Neural cell (in vitro differentiated cells): ENCODE measurements at regions not wholly inside any gene's neighbourhood (a gene's known extent, or its start where the extent isn't known, plus 50 kb on each side); places are given as distances from the start of the nearest gene placed in this dataset.

ENCODE experiments used
- H2AFZ ChIP-seq: fragments of 200-600, 300-800 bp; sonication (generic), shearing (Covaris generic); 2 replicates; pipeline ENCODE4 v1.6.0; 2014; ENCODE audit warnings: low read depth, mild to moderate bottlenecking, antibody characterized with exemption, low read length, moderate library complexity
- H3F3A ChIP-seq: fragments of 200-600 bp; shearing (Covaris generic); 2 replicates; pipeline ENCODE4 v1.6.1; 2016; ENCODE audit warnings: mild to moderate bottlenecking, moderate library complexity, mixed read lengths, antibody characterized with exemption, low read length; ENCODE audit not compliant: insufficient read depth, poor library complexity, severe bottlenecking
- H3K27ac ChIP-seq: fragments of 200-600, 300-800 bp; sonication (generic), shearing (Covaris generic); 2 replicates; pipeline ENCODE4 v1.5.1; 2014; ENCODE audit warnings: mild to moderate bottlenecking, low read length, moderate library complexity
- H3K27me3 ChIP-seq: fragments of 300-800, 200-600 bp; sonication (generic), shearing (Covaris generic); 2 replicates; pipeline ENCODE4 v1.6.0; 2014; ENCODE audit warnings: mild to moderate bottlenecking, low read depth, low read length, moderate library complexity; ENCODE audit not compliant: insufficient read depth
- H3K36me3 ChIP-seq: fragments of 300-800, 200-600 bp; sonication (generic), shearing (Covaris generic); 2 replicates; pipeline ENCODE4 v1.5.1; 2014; ENCODE audit warnings: mild to moderate bottlenecking, antibody characterized with exemption, low read length, moderate library complexity; ENCODE audit not compliant: insufficient read depth
- H3K4me2 ChIP-seq: fragments of 300-800, 200-600 bp; sonication (generic), shearing (Covaris generic); 2 replicates; pipeline ENCODE4 v1.6.0; 2014; ENCODE audit warnings: mild to moderate bottlenecking, low read length
- H3K4me3 ChIP-seq: fragments of 300-800, 200-600 bp; sonication (generic), shearing (Covaris generic); 2 replicates; pipeline ENCODE4 v1.5.1; 2014; ENCODE audit warnings: mild to moderate bottlenecking, low read length, moderate library complexity
- H3K79me2 ChIP-seq: fragments of 200-600 bp; shearing (Covaris generic); replicated peaks from 2 replicates; pipeline ENCODE4 v1.6.0; 2014; ENCODE audit warnings: mild to moderate bottlenecking, low read length, moderate library complexity; ENCODE audit not compliant: insufficient read depth
- H3K9ac ChIP-seq: fragments of 300-800, 200-600 bp; sonication (generic), shearing (Covaris generic); 2 replicates; pipeline ENCODE4 v1.6.1; 2016; ENCODE audit warnings: mild to moderate bottlenecking, low read length, mixed read lengths
- H3K9me2 ChIP-seq: fragments of 200-600 bp; shearing (Covaris generic); 2 replicates; pipeline ENCODE4 v1.6.1; 2016; ENCODE audit warnings: mild to moderate bottlenecking, low read length, mixed read lengths; ENCODE audit not compliant: insufficient read depth
- H3K9me3 ChIP-seq: fragments of 200-600, 300-800 bp; sonication (generic), shearing (Covaris generic); 2 replicates; pipeline ENCODE4 v1.6.1; 2016; ENCODE audit warnings: mild to moderate bottlenecking, mixed run types, low read length, moderate library complexity, mixed read lengths
- H4K20me1 ChIP-seq: fragments of 200-600 bp; shearing (Covaris generic); 2 replicates; pipeline ENCODE4 v1.6.1; 2016; ENCODE audit warnings: mild to moderate bottlenecking, mixed run types; ENCODE audit not compliant: insufficient read depth
- CTCF ChIP-seq: fragments of 450-650 bp; IDR thresholded peaks from 2 replicates; pipeline ENCODE4 v1.5.1; 2014; ENCODE audit warnings: antibody characterized with exemption, mild to moderate bottlenecking, moderate library complexity; ENCODE audit not compliant: poor library complexity, severe bottlenecking
- EP300 ChIP-seq: fragments of 450-650 bp; conservative IDR thresholded peaks from 2 replicates; pipeline ENCODE4 v1.6.1; 2014; ENCODE audit warnings: antibody characterized with exemption, mild to moderate bottlenecking, moderate library complexity; ENCODE audit not compliant: poor library complexity, severe bottlenecking
- EZH2 ChIP-seq: fragments of 200-600, 300-800 bp; shearing (Covaris generic), sonication (generic); IDR thresholded peaks from 2 replicates; pipeline ENCODE4 v1.6.1; 2014; ENCODE audit warnings: antibody characterized with exemption, low read length, borderline replicate concordance, mild to moderate bottlenecking; ENCODE audit not compliant: insufficient read depth, poor library complexity, severe bottlenecking
- MXI1 ChIP-seq: fragments of 450-650 bp; conservative IDR thresholded peaks from 2 replicates; pipeline ENCODE4 v1.6.1; 2014; ENCODE audit warnings: antibody characterized with exemption, mild to moderate bottlenecking; ENCODE audit not compliant: poor library complexity, severe bottlenecking
- POLR2AphosphoS5 ChIP-seq: IDR thresholded peaks from 2 replicates; pipeline ENCODE4 v1.6.1; 2012
- RAD21 ChIP-seq: fragments of 450-650 bp; conservative IDR thresholded peaks from 2 replicates; pipeline ENCODE4 v1.6.1; 2014; ENCODE audit warnings: antibody characterized with exemption, mild to moderate bottlenecking, moderate library complexity
- REST ChIP-seq: IDR thresholded peaks from 2 replicates; pipeline ENCODE4 v1.6.1; 2012; ENCODE audit warnings: borderline replicate concordance
- SMC3 ChIP-seq: fragments of 450-650 bp; conservative IDR thresholded peaks from 2 replicates; pipeline ENCODE4 v1.6.1; 2014; ENCODE audit warnings: antibody characterized with exemption, mild to moderate bottlenecking, moderate library complexity; ENCODE audit not compliant: poor library complexity
- TAF1 ChIP-seq: IDR thresholded peaks from 2 replicates; pipeline ENCODE4 v1.6.1; 2012; ENCODE audit warnings: low read depth

GRCh38 chr19:30102239-30102638 is 160.2 kb downstream of the URI1 start:
- H3K79me2 ChIP-seq, result no peaks in the 10 kb centered on the region
- no peaks in the 10 kb centered on the region for H3K36me3 ChIP-seq
- no peak overlapping the region for H2AFZ ChIP-seq
- H4K20me1 ChIP-seq, result no peaks in the 10 kb centered on the region
- H3K4me3 ChIP-seq, result no peak overlapping the region
- H3K27ac ChIP-seq, result no peak overlapping the region
- no peak overlapping the region for H3K9ac ChIP-seq
- no peak overlapping the region for H3K4me2 ChIP-seq
- no peaks in the 10 kb centered on the region for H3K9me3 ChIP-seq
- H3K9me2 ChIP-seq, result no peaks in the 10 kb centered on the region
- no peaks in the 10 kb centered on the region for H3K27me3 ChIP-seq
- H3F3A ChIP-seq, result no peaks in the 10 kb centered on the region
- TF ChIP-seq EZH2 (no peak), POLR2AphosphoS5 (no peak), RAD21 (no peak), CTCF (no peak), EP300 (no peak), TAF1 (no peak), REST (no peak), MXI1 (no peak), SMC3 (no peak)

GRCh38 chr19:30102666-30103065 is 160.6 kb downstream of the URI1 start:
- H3K36me3 ChIP-seq, result no peaks in the 10 kb centered on the region
- no peaks in the 10 kb centered on the region for H4K20me1 ChIP-seq
- H2AFZ ChIP-seq, result no peak overlapping the region
- no peaks in the 10 kb centered on the region for H3K9me2 ChIP-seq
- H3K27ac ChIP-seq, result no peak overlapping the region
- H3K27me3 ChIP-seq, result no peaks in the 10 kb centered on the region
- no peak overlapping the region for H3K4me3 ChIP-seq
- H3K9ac ChIP-seq, result no peak overlapping the region
- H3K4me2 ChIP-seq, result no peak overlapping the region
- no peak for TF ChIP-seq RAD21
- TF ChIP-seq MXI1, result no peak
- no peak for TF ChIP-seq REST
- no peak for TF ChIP-seq EZH2
- TF ChIP-seq EP300, result no peak
- no peak for TF ChIP-seq CTCF
- no peak for TF ChIP-seq TAF1
- no peak for TF ChIP-seq POLR2AphosphoS5
- no peak for TF ChIP-seq SMC3
- no peaks in the 10 kb centered on the region for H3K9me3 ChIP-seq
- H3K79me2 ChIP-seq, result no peaks in the 10 kb centered on the region
- no peaks in the 10 kb centered on the region for H3F3A ChIP-seq
